Fibroblast of gingiva (primary cell): ENCODE measurements at regions not wholly inside any gene's neighbourhood (a gene's known extent, or its start where the extent isn't known, plus 50 kb on each side); places are given as distances from the start of the nearest gene placed in this dataset.

Source experiments
- DNase-seq: peaks from one replicate; pipeline ENCODE4 v3.0.0-alpha.2; 2011; ENCODE audit warnings: low read depth

DNA sequence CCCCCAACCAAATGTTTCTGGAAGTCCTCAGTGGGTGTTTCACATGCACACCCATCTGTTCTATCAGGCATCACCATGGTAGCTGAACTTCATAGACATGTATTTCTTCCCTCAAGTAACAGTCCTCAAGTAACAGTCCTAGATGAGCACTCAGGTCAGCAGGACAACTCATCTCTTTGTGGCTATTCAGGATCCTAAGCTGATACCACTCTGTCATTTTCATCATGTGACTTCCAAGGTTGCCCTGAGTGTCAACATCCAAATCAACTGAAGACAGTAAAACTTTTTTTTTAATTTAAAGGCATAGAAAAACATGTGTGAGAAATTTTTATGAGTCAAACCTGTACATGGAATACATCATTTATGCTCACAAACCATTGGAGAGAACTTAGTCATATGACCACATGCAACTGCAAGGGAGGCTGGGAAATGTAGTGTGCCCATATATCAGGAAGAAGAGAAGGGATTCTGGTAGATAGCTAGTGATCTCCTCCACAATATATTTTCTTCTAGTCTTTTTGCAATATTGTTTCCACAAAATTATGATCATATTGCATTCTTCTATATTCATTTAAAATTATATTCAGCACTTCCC lies 64.2 kb upstream of the FST start:
- no peak for DNase-seq

DNA sequence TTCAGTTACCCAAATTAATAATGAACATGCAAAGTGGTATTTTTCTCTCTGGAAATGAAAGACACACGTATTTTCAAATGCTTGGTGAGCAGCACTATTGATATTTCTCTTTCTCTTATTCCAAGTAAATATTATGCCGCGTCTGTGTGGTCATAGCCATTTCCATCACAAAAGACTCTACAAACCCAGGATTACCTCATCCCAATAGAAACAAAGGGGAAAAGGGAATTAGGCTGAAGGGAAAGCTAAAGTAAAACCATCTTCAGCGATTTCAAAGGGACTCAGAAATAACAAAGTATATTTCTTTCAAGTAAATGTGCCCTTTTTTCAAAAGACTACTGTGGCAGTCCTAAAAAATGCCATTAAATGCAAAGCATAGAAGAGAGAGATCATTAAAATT lies 62.0 kb upstream of the FST start:
- DNase-seq, result peak; percentile 38

DNA sequence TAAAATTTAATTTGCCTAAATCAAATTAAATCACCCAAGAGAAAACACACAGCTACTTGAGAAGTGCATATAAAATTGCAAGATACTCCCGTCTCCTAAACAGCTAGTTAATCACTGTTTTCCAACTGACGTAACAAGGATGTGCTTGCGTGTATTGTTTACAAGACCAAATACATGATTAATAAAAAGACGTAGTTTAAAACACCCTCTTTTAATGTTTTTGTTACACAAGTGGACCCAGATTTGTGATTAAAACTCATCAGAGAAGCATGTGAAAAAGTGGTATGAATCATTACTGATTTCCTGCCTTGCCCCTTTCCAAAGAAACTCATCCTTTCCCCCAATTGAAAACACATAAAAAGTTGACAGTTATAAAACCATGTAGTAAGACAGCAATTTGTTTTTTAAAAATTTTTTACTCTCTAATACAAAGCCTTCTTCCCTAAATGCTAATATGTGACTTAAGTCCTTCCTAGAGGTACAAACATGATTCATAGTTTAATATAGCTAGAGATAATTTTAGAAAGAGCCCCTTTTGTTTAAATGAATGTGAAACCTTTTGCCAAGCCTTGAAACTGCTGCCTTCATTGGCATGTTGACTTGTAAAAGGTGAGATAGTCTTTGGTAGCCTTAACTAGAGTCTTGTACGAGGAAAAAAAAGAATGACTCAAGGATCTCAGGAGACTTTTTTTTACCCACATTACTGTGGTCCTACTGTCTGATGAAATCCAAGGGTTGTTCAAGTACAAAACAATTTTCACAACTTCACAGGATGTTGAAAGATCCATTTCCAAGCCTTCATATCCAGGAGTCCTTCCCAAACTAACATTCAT lies 61.4 kb upstream of the FST start:
- DNase-seq, result peak; percentile 91

DNA sequence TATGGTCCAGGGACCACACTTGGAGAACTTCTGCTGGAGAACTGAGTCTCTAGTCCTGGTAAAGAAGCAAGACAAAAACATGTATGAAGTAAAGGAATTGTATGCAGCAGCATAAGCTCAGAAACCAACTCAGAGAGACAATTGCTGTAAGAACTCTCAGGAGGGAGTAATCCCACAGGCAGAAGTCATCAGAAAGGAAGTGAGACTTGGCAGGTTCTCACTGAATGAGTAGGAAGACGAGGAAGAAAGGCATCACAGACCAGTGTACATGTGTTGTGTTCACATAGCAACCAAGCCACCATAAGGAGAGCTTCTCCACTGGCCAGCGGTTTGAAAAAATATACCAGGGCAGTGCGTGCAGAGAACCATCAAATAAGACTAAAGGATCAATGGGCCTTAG lies 57.9 kb upstream of the FST start:
- DNase-seq, result peak; percentile 68

DNA sequence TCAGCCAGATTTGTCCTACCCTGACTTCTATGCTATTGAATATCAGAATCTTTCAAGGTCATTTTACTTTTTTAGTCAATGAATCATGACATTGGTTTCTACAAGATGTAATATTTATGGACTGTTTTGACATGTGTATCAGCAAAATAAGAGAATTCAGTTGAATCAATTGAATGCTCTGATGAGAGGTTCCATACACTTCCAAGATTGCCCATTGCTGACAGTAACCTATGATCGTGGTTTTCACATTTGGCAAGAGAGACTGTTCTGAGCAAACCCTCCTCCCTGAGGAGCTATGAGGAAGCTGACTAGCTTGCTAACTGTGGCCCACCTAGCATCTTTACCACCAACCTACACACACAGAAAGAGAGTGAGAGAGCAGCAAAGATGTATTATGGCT lies 56.7 kb upstream of the FST start:
- DNase-seq, result no peak

DNA sequence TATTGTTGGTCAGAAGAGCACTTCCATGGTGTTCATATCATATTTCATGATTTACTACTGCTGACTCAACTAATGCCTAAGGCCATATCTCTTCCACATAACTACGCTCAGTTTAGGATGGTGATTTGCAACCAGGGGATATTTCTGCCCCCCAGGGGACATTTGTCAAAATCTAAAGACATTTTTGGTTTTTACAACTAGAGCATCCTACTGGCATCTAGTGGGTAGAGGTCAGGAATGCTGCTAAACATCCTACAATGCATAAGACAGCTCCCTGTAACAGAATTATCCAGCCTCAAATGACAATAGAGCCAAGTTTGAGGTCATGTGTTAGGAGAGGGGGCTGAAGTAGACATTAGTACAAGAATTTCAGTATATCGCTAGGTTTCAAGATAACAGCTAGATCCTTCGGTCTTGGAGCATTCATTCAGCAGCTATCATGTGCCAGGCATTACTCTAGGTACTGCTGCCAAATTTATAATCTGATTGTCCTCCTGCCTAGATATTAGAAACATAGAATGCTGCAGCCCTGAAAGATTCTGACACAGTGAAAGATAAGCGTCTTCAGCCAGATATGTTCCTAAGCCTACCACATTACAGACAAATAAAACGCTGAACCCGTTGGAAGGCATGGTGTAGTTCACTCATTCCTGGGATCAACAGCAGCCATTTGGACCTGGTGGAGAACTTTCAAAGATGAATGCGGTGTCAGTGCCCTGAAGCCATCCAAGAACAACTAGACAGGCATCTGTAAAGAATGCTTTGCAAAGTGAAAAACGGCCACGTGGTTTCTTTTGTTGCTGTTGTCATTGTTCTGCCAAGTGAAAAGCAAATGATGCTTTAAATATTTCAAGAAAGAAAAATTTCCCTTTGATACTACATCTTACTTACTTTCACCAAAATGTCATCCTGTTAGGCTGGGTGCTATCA lies 55.5 kb upstream of the FST start:
- peak; percentile 36 for DNase-seq

DNA sequence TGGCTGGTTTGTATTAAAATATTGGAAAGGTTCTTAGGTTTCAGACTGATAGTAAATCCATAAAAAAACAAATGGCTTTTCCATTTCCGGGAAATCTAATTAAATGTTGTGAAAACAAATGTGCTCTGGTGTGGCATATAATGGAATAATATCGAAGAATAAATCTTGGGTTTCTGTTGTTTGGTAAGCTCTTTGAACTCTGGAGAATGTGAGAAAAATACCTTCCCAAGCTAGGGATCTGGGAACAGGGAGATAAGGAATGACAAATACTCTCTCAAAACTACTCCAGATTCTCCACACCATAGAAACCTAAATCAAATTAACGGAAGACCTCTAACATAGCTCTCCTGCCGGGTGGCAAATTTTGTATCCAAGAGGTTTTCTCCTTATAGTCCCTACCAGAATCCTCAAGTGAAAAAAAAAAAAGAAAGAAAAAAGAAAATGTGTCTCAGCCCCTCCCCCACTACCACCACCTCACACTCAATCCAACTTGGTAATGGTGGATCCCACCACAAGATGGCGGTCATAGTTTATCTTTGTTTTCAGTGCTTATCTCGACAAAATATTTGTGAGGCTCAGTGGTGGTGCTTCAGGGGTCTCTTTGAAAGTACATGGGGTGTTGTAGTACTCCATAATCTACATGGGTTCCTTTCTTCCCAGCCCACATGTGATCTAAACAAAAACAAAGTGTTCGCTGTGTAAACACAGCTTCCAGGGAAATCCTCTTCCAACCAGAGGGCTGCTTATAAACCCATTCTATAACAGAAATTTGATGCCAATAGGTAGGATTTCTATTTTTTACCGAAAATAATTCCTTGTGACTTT lies 54.5 kb upstream of the FST start:
- no peak for DNase-seq

DNA sequence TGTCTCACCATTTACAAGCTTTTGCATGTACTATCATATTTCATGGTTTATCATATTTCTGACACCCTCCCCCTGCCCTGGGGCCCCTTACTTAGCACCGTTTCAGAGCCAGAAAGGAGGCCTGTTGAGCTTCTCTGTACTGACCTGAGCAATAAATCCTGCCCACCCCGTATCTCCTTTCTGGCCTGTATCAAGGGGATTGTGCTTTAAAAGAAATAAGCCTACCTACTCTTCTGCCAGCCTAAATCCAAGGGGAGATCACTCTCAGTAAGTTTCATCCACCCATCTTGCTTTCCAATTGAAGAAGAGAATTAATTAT lies 54.0 kb upstream of the FST start:
- DNase-seq, result no peak

DNA sequence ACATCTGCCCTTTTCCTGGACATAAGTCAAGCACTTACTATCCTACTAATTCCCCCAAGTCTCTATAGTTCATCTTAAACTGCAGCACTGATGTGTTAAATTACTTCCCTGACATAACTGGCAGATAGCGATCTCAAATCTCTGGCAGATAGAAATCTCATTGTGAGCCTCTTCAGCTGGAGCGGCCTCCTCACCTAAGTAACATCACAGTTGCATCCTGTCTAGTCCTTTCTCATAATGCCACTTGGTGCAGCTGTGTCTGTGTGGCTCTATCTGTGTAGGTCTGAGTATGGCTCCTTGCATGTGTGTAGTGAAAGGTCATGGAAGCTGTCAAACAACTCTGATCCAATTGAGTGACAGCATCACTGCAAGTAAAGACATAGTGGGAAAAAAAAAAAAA lies 53.6 kb upstream of the FST start:
- no peak for DNase-seq

DNA sequence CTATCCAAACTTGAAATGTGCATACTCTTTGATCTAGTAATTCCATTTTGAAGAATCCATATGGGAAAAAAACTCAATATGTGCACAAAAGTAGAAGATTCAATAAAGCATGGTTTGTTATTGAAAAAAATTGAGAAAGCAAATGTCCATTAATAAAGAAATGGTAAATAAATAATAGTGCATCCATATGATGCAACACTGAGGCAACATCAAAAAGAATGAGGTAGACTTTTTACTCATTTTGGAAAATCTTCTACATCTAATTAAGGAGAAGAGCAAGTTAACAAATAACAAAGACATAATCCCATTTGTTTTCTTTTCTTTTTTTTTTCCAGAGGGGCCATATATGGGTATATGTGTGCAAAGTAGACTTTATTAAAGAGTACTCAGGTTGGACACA lies 52.5 kb upstream of the FST start:
- no peak for DNase-seq

DNA sequence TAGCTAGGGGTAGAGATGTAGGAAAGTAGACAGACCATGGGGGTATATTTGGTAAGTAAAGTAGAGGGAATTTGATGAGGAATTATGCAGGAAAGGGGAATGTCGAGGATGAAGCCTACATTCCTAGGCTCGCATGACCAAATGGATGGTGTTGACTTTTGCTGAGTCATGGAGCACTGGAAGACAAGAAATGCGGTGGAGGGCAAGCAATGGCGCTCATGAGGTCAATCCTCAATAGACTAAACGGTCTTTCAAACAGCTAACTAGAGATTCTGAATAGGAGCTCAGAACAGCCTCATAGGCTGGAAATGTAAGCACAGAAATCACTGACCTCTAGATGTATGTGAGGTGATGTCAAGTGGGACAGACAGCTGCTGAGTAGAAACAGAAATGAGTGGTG lies 50.7 kb upstream of the FST start:
- DNase-seq, result no peak

DNA sequence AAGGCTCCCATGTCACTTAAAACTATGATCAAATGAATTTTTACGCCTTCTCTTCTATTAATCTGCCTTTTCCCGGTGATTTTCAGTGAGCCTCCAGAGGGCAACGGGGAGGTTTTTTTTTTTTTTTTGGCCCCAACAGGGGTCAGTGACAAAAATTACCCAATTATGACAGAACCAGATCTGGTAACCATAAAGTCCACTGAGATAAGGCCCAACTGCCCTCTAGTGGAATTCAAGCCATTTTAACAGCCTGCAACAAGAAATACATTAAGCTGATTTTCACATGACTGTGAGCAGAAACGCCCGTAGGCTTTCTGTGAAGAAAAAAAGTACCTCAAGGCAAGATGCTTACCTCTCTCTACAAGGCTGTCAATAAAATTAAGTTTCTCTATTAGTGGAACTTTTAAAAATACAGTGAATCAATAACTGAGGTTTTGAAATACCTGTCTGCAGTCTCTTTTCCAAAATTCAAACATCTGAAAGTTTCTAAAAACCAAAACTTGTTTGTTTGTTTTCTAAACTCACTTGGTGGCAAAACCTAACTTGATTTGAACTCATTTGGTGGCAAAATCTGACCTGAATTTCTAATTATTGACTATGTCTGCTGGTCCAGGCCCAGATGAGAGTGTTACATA lies 49.7 kb upstream of the FST start:
- DNase-seq, result peak; percentile 76
